ENCODE measurements at regions not wholly inside any gene's neighbourhood (a gene's known extent, or its start where the extent isn't known, plus 50 kb on each side); places are given as distances from the start of the nearest gene placed in this dataset.

- no peak for TF ChIP-seq CTCF (IDR thresholded peaks at IDR 0.05)
- no peak for TF ChIP-seq SMAD3 (CRISPR knock-in tag; IDR thresholded peaks at IDR 0.05; ENCODE audit: borderline replicate concordance)
- no peak for TF ChIP-seq MLX (CRISPR knock-in tag; IDR thresholded peaks at IDR 0.05)
- TF ChIP-seq ZNF423 (CRISPR knock-in tag; IDR thresholded peaks at IDR 0.05) = no peak
- TF ChIP-seq TP53 (CRISPR knock-in tag; IDR thresholded peaks at IDR 0.05) = no peak
- TF ChIP-seq ZNF138 (CRISPR knock-in tag; conservative IDR thresholded peaks at IDR 0.05) = no peak
- TF ChIP-seq PREB (CRISPR knock-in tag; IDR thresholded peaks at IDR 0.05; ENCODE audit: borderline replicate concordance) = no peak
- no peak for TF ChIP-seq FOXJ3 (CRISPR knock-in tag; IDR thresholded peaks at IDR 0.05; ENCODE audit: borderline replicate concordance)
These were observed 1253.8 kb upstream of the TMEM132C start for GRCh38 chr12:127013197-127013596.
